ENCODE measurements at regions not wholly inside any gene's neighbourhood (a gene's known extent, or its start where the extent isn't known, plus 50 kb on each side); places are given as distances from the start of the nearest gene placed in this dataset.

DNA sequence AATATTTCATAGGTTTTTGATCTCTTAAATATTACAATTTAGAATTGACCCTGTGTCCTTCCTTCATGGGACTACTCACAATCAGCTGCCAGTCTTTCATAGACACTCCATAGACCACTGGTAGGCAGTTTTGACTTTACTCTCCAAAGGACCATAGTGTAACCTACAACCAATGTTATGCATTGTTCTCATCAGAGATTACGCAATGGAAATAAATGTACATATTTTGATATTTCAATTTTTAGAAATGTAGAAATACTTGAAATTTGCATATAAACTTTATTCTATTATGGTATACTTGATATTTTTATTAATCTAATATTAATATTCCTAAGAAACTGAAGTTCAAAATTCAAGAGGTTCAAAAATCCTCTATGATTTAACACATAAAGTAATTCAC, 446.4 kb upstream of the KCND2 start:
- no peak for DNase-seq (ENCODE audit: low read depth)
- H3K4me3 ChIP-seq (ENCODE audit: low read depth, low read length), result no peak overlapping the region
- TF ChIP-seq, protein P1, sequence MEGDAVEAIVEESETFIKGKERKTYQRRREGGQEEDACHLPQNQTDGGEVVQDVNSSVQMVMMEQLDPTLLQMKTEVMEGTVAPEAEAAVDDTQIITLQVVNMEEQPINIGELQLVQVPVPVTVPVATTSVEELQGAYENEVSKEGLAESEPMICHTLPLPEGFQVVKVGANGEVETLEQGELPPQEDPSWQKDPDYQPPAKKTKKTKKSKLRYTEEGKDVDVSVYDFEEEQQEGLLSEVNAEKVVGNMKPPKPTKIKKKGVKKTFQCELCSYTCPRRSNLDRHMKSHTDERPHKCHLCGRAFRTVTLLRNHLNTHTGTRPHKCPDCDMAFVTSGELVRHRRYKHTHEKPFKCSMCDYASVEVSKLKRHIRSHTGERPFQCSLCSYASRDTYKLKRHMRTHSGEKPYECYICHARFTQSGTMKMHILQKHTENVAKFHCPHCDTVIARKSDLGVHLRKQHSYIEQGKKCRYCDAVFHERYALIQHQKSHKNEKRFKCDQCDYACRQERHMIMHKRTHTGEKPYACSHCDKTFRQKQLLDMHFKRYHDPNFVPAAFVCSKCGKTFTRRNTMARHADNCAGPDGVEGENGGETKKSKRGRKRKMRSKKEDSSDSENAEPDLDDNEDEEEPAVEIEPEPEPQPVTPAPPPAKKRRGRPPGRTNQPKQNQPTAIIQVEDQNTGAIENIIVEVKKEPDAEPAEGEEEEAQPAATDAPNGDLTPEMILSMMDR (IDR thresholded peaks at IDR 0.05; ENCODE audit: insufficient read depth, low read length), result no peak

DNA sequence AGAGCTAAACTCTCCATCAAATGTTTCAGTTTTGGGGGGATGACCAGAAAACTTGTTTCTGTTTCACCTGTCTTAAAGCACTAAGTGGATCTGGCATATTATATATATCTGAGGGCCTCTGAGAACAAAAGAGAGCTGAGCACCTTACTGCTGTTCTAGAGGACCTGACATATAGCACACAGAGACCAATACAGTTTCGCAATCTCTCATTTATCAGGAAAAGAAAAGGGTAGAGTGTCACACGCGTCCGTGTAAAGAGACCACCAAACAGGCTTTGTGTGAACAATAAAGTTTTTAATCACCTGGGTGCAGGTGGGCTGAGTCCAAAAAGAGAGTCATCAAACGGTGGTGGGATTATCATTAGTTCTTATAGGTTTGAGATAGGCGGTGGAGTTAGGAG, 434.5 kb upstream of the KCND2 start:
- TF ChIP-seq, protein P1 (IDR thresholded peaks at IDR 0.05; ENCODE audit: insufficient read depth, low read length), result no peak
- no peak overlapping the region for H3K4me3 ChIP-seq (ENCODE audit: low read depth, low read length)
- DNase-seq (ENCODE audit: low read depth), result no peak

DNA sequence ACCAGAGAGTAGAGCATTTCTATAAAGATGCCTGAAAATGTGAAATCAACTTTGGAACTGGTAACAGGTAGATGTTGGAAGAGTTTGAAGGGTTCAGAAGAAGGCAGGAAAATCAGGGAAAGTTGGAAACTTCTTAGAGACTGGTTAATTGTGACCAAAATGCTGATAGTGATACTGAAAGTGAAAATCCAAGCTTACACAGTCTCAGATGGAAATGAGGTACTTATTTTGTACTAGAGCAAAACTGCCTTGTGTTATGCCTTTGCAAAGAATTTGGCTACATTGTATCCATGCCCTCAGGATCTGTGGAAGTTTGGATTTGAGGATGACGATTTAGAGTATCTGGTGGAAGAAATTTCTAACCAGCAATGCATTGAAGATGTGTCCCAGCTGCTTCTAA, 430.6 kb upstream of the KCND2 start:
- TF ChIP-seq, protein P1 (IDR thresholded peaks at IDR 0.05; ENCODE audit: insufficient read depth, low read length), result no peak
- no peak overlapping the region for H3K4me3 ChIP-seq (ENCODE audit: low read depth, low read length)
- no peak for DNase-seq (ENCODE audit: low read depth)

DNA sequence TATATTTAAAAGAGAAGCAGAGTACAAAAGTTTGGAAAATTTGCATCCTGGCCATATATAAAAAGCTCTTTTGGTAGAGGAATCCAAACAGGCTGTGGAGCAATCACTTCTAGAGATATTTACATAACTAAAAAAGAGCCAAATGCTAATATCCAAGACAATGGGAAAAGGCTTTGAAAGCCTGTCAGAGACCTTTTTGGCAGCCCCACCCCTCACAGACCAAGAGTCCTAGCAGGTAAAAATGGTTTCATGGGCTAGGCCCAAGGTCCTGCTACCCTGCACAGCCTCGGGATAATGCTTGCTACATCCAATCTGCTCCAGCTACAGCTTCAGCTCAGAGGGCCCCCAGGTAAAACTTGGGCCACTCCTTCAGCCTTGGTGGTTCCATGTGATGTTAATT, 430.2 kb upstream of the KCND2 start:
- TF ChIP-seq, protein P1 (IDR thresholded peaks at IDR 0.05; ENCODE audit: insufficient read depth, low read length), result no peak
- DNase-seq (ENCODE audit: low read depth), result no peak
- H3K4me3 ChIP-seq (ENCODE audit: low read depth, low read length), result no peak overlapping the region

DNA sequence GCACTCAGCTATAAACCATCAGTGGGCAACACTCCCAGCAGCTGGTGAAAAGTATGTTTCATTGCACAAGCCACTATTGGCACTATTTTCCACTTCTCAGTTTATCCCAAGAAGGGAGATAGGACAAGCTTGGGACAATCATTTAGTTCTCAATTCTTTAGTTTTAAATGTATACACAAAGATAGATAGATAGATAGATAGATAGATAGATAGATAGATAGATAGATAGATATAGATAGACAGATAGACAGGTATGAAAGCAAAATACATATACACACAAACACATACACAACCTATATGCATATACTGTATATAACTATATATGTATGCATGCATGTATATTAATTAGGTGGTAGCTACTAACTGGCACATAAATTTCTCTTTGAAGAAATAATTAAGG, 411.6 kb upstream of the KCND2 start:
- TF ChIP-seq, protein P1 (IDR thresholded peaks at IDR 0.05; ENCODE audit: insufficient read depth, low read length), result no peak
- no peak overlapping the region for H3K4me3 ChIP-seq (ENCODE audit: low read depth, low read length)
- DNase-seq (ENCODE audit: low read depth), result no peak

DNA sequence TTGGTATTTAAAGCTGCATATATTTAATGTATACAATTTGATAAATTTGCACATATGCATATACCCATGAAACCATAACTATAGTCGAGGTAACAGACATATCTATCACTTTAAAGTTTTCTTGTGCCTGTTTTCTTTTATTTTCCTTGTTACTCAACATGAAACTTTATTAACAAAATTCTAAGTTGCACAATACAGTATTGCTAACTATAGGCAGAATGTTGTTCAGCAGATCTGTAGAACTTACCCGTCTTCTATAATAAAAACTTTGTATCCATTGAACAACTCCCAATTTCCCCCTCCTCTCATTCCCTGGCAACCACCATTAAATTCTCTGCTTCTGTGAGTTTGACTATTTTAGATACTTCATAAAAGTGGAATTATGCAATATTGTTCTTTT, 404.6 kb upstream of the KCND2 start:
- TF ChIP-seq, protein P1 (IDR thresholded peaks at IDR 0.05; ENCODE audit: insufficient read depth, low read length), result no peak
- no peak overlapping the region for H3K4me3 ChIP-seq (ENCODE audit: low read depth, low read length)
- DNase-seq (ENCODE audit: low read depth), result no peak

DNA sequence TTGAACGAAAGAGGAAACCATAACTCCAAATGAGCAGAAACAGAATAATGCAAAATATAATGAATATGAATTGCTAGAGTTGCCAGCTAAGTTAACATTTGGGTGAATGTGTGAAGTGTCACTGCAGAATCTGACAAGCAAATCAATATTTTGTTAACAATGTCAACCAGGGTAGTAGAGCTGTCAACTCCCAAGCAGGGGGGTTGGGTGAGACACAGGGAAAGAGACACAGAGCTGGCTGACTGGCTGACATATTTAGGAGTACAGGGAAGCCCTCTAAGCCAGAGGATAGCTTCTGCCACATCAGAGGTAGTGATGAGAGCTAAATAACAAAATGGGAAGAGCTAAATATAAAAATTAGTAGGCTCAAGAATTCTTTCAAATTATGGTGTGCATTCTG, 393.1 kb upstream of the KCND2 start:
- TF ChIP-seq, protein P1 (IDR thresholded peaks at IDR 0.05; ENCODE audit: insufficient read depth, low read length), result no peak
- no peak for DNase-seq (ENCODE audit: low read depth)
- no peak overlapping the region for H3K4me3 ChIP-seq (ENCODE audit: low read depth, low read length)

Data from fibroblast of the aortic adventitia (primary cell).